ENCODE measurements at regions not wholly inside any gene's neighbourhood (a gene's known extent, or its start where the extent isn't known, plus 50 kb on each side); places are given as distances from the start of the nearest gene placed in this dataset.

- TF ChIP-seq NFYB (IDR thresholded peaks at IDR 0.05; ENCODE audit: insufficient read depth, low read depth, low read length) (no peak), POLR2AphosphoS5 (IDR thresholded peaks at IDR 0.05; ENCODE audit: low read length) (no peak), NR2F1 (conservative IDR thresholded peaks at IDR 0.05) (no peak), BACH1 (IDR thresholded peaks at IDR 0.05; ENCODE audit: borderline replicate concordance) (no peak), MEF2B (IDR thresholded peaks at IDR 0.05; ENCODE audit: partially characterized antibody, poor library complexity, severe bottlenecking) (no peak), CEBPB (IDR thresholded peaks at IDR 0.05; ENCODE audit: borderline replicate concordance in 1 of 2, low read depth in 2 of 2, low read length in 2 of 2) (no peak), NKRF (conservative IDR thresholded peaks at IDR 0.05) (no peak), RELB (IDR thresholded peaks at IDR 0.05; ENCODE audit: low read depth) (no peak), BMI1 (IDR thresholded peaks at IDR 0.05; ENCODE audit: borderline replicate concordance) (no peak), NFXL1 (IDR thresholded peaks at IDR 0.05; ENCODE audit: borderline replicate concordance) (no peak), HDAC2 (IDR thresholded peaks at IDR 0.05) (no peak), SMARCA5 (IDR thresholded peaks at IDR 0.05) (no peak), ZNF622 (IDR thresholded peaks at IDR 0.05) (no peak), TBL1XR1 (IDR thresholded peaks at IDR 0.05; ENCODE audit: low read depth, low read length) (no peak), ASH2L (IDR thresholded peaks at IDR 0.05; ENCODE audit: borderline replicate concordance, low read depth) (no peak), NFIC (IDR thresholded peaks at IDR 0.05; ENCODE audit: low read depth, low read length) (no peak)
- ATAC-seq (no peak), FAIRE-seq (no peak), DNase-seq (ENCODE audit: low read depth, low spot score) (no peak)
- in situ Hi-C loops (cut with MboI) = no loop called here
- Histone ChIP-seq H3K9ac (ENCODE audit: control insufficient read depth, insufficient read depth, low read length) (no peak overlapping the region), H3K36me3 (ENCODE audit: control insufficient read depth in 2 of 2, insufficient read depth in 2 of 2, low read length in 1 of 2) (no peaks in the 10 kb centered on the region), H4K20me1 (ENCODE audit: control insufficient read depth, insufficient read depth) (no peaks in the 10 kb centered on the region), H3K79me2 (ENCODE audit: control insufficient read depth, insufficient read depth, low read length) (no peaks in the 10 kb centered on the region), H3K27ac (ENCODE audit: control insufficient read depth, insufficient read depth) (no peak overlapping the region), H3K4me3 (no peak overlapping the region), H3K4me2 (ENCODE audit: control insufficient read depth, insufficient read depth) (no peak overlapping the region), H3K27me3 (replicated peaks in 1 of 2; ENCODE audit: control insufficient read depth in 2 of 2, insufficient read depth in 2 of 2, low read length in 1 of 2) (no peaks in the 10 kb centered on the region), H3K4me1 (ENCODE audit: control insufficient read depth, insufficient read depth, low read length) (no peaks in the 10 kb centered on the region), H2AFZ (ENCODE audit: control insufficient read depth, low read depth, low read length) (no peak overlapping the region), H3K9me3 (replicated peaks; ENCODE audit: control insufficient read depth, insufficient read depth, low read length) (no peaks in the 10 kb centered on the region; the same call in 2 of the 3 replicates)
- RAD21 ChIA-PET (ENCODE audit: unreplicated experiment) = no interaction called here
- no TSS peak for BruUV-seq (replicated peaks)
- SMC1A ChIA-PET (ENCODE audit: uncharacterized antibody, unreplicated experiment) = no interaction called here
- CTCF ChIA-PET = no interaction called here
- intact Hi-C loops (cut with micrococcal nuclease; ENCODE audit: unreplicated experiment) = no loop called here
- 53% methylated on average over 1 of the region's 1 CpG for WGBS (ENCODE audit: insufficient coverage, insufficient replicate concordance, low lambda C conversion rate, missing lambda C conversion rate)
- POLR2A ChIA-PET = no interaction called here
These were observed 383.6 kb downstream of the UQCRFS1 start for GRCh38 chr19:28829359-28829758.
